Retina (tissue), 1 donor: ENCODE measurements at regions not wholly inside any gene's neighbourhood (a gene's known extent, or its start where the extent isn't known, plus 50 kb on each side); places are given as distances from the start of the nearest gene placed in this dataset.
"Not testable (repeated sequence)": the region's sequence is repeated elsewhere in the genome, so short reads cannot be mapped to it uniquely, and the experiment has no call there.

Experiments
- DNase-seq: peaks from one replicate; pipeline ENCODE4 v3.0.0-alpha.2; 2016

DNA sequence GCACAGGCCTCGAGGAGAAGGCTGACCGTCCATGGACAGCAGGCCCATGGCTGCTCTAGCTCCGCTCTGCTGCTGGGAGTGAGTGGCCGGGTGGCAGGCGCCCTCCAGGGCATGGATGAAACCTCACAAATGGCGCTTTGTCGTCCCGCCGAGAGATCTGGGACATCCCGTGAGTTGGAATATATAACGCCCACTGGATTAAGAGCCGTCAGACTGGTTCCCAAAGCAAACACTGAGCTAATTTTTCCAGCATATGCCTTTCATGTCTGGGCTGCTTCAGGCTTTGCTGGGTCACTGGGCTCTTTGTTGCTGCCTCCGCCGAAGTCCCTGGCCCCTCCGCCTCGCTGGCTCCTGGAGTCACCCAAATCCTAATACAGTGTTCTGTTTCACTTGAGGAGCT, 266.3 kb downstream of the FOXL1 start:
- DNase-seq = peak; percentile 70

DNA sequence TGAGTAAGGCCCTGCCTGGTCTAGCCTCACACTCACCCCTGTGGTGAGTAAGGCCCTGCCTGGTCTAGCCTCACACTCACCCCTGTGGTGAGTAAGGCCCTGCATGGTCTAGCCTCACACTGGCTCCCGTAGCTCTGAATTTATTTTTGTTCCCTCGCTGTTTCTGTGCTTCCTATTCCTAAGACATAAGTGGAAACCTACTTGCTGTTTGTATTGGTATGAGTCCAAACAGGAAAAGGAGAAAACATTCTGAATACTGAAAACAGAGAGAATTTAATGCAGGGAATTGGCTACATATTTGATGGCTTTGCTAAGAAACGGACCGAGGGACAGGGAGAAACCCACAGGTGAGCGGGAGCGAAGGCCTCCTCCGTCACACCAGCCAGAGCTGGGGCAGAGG, 267.8 kb downstream of the FOXL1 start:
- no peak for DNase-seq

DNA sequence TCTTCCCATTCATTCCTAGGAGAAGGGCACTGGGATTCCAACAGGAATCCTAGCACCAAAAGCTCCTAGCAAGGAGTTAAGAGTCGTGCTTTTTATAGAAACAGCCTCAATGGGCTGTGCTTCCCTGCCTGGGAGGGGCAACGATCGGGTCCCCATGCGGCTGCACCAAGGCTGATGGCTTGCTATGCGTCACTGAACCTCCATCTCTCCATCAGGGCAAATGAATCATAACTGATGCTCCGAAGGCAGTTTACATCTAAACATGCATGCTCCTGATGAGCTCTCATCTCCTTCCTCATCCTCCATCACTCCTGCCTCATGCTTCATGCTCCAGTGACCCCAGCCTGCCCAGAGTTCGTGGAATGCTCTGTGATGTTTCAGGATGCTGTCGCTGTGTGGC, 270.5 kb downstream of the FOXL1 start:
- no peak for DNase-seq

DNA sequence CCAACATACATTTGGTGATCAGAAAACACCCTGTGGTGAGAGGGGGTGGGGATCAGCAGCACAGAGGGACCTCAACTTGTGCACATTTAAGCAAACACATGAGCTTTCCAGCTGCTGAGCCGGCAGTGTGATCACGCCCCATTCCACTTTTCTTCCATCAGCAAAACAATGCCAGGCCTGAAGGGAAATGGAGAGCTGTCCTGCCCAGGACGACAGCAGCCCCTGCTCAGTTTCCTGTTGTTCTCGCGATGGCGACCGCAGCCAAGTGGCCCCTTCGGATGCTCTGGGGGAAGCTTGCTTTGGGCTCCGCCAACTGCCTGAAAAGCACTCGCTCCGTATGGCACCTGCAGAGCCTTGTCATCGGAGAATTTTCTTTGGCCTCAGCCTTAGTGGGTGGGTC, 272.3 kb downstream of the FOXL1 start:
- DNase-seq = no peak

DNA sequence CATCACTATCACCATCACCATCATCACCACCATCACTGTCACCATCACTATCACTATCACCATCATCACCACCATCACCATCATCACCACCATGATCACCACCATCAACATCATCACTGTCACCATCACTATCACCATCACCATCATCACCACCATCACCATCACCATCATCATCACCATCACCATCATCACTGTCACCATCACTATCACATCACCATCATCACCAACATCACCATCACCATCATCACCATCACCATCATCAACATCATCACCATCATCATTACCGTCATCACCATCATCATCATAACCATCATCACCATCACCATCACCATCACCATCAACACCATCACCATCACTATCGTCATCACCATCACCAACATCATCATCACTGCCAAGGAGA, 273.8 kb downstream of the FOXL1 start:
- DNase-seq = no peak

DNA sequence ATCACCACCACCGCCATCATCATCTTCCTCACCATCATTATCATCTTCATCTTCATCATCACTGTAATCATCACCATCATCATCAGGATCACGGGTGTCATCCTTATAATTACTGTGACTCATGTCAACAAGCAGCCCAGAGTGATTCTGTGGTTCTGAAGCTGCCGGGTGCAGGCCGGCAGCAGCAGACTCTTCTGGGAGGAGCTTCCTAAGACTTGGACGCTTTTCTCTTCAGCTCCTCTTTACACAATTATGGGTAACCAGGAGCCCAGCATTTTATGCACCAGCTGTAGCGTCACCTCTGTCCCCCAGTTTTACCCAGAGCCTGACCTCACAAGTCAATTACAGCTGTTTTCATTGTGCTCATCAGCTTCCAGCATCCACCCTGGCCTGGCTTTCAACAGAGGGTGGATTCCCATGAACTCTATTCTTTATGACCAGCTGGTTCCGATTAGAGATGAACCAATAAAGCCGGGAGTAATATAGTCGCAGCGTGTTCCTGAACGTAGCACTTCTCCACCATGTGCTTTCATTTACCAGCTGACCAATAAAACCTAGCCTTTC, 275.8 kb downstream of the FOXL1 start:
- DNase-seq = peak; percentile 50

DNA sequence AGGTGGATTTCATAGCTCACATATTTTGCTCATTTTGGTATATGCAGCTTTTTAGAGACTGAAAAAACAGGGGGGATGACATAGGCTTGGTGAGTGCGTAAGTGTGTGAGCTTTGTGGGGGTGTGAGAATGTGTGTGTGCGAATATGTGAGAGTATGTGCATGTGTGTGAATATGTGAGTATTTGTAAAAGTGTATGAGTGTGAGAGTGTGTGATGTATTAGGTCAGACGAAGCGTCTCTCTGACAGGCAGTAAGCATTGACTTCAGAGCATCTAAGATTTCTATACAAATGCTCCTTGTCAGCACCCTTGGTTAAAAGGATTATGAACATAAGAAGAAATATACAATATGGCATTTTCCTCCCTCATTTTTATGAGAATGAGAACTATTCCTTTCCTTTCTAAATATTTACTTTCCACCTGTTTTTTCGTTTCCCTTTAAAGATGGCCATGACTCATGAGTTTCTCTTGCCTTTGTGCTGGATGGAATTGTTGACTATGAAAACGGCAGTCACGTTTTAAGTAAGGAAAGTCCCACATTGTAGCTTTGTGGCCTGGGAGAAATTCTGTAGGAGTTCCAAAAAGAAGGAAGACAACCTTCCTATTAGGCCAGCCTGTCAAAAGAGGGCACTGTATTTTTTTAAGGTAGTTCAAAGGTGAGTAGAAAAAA, 276.4 kb downstream of the FOXL1 start:
- DNase-seq = no peak

DNA sequence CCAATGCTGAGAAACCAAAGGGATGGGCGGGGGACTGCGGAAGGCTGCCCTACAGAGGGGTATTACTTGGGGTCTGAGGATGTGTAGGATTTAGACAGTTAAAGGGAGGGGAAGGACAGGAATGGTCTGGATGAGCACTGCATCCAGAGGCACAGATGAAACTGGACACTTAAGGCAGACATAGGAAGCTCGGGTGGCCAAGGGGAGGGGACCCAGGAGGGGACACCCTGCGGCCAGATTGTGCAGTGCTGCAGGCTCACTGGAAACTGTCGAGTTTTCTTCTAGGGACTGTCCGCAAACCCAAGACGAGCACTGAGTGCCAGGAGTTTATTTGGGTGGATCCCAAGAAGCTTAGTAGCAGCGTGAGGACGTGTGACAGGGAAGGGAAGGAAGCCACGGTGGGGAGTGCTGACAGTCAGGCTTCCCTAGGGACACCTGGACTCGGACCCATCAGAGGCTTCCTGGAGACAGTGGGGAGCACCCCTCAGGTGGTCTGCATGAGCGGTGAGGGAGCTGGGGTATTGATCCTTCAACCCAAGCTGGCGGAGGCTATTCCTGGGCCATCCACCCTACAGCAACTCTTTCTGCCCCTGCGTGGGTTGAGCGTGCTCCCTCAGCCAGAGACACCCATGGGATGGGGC, 278.7 kb downstream of the FOXL1 start:
- no peak for DNase-seq

DNA sequence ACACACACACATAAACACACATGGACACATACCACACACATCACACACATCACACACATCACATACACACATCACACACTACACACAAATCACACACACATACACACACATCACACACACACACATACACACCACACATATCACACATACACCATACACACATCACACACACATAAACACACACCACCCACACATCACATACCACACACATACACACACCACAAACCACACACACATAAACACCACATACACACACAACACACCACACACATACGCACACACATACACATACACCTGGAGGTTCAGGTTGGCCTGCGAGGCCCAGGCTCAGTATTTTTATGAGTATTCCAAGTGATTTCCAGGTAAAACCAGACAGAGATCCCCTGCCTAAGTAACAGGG, 279.5 kb downstream of the FOXL1 start:
- DNase-seq = no peak

DNA sequence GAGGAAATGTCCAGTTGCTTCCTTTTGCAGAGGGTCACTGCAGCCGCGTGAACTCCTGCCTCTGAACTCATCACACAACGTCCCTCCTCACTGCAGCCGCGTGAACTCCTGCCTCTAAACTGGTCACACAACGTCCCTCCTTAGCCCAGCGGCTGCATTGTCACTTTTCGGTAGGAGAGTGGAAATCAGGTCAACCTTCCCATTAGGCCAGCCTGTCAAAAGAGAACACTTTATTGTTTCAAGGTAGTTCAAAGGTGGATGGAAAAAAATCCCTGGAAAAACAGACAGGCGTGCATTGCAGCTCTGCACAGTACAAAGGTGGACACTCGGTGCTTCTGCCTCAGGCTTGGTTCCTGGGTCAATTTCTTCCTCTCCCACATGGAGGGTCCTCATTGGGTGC, 280.2 kb downstream of the FOXL1 start:
- no peak for DNase-seq

DNA sequence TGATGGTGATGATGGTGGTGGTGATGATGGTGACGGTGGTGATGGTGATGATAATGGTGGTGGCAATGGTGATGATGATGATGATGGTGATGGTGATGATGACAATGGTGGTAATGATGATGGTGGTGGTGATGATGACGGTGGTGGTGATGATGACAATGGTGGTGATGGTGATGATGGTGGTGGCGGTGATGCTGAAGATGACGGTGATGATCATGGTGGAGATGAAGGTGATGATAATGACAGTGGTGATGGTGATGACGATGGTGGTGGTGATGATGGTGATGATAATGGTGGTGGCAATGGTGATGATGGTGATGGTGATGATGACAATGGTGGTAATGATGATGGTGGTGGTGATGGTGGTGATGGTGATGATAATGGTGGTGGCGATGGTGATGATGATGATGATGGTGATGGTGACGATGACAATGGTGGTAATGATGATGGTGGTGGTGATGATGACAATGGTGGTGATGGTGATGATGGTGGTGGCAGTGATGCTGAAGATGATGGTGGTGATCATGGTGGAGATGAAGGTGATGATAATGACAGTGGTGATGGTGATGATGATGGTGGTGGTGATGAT, 283.0 kb downstream of the FOXL1 start:
- DNase-seq = not testable (repeated sequence)

DNA sequence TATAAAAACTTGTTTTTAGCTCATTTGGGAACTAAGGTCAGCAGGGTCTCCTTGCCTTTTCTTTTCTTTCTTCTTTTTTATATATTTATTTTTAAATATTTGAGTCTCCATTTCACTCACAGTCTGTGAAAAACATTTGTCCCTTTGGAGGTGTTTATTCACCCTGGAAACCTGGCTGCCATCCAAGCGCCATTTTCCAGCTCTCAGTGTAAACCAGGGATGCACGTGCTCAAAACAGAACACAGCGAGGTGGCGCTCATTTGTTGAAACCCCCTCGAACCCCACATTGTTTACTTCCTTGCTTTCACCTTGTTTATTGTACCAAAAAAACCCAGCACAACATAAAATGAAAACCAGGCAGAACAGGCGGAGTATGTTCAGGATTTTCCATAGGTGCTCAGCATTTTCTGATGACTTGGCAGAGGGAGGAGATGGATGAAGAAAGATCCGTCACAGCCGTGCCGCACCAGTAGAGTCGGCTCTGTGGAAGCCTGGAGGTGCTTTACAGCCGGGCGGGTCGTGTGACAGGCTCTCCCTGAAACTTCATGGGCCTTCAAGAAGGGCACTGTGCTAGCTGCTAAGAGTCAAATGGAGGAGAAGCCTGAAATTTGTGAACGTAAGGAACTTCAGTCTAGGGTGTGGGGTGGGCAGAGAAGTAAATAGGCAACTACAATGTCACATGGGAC, 284.4 kb downstream of the FOXL1 start:
- DNase-seq = no peak

DNA sequence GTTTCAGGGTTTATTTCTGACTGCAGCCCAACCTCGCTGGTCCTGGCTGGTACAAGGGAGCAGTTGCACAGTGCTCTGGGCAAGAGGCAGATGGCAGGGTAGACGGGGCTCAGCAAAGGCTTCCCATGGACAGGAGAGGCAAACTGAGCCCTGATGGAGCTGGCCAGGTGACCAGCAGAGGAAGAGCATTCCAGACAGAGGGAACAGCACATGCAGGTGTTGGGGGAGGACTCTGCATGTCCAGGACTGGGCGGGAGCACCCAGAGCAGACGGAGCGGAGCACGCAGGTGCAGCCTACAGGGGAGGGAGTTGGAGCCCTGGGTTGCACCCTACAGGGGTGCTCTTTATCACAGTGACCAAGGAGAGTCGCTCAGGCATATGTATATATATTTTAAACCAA, 285.3 kb downstream of the FOXL1 start:
- no peak for DNase-seq

DNA sequence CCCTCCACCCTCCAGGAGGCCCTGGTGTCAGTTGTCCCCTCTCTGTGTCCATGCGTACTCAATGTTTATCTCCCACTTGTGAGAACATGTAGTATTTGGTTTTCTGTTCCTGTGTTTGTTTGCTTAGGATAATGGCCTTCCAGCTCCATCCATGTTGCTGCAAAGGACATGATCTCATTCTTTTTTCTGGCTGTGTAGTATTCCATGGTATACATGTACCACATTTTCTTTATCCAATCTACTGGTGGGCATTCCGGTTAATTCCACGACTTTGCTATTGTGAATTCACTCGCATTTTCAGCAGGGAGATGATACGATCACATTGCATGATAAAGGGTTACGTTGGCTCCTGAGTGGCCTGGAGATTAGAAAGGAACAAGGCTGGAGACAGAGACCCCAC, 286.2 kb downstream of the FOXL1 start:
- no peak for DNase-seq

DNA sequence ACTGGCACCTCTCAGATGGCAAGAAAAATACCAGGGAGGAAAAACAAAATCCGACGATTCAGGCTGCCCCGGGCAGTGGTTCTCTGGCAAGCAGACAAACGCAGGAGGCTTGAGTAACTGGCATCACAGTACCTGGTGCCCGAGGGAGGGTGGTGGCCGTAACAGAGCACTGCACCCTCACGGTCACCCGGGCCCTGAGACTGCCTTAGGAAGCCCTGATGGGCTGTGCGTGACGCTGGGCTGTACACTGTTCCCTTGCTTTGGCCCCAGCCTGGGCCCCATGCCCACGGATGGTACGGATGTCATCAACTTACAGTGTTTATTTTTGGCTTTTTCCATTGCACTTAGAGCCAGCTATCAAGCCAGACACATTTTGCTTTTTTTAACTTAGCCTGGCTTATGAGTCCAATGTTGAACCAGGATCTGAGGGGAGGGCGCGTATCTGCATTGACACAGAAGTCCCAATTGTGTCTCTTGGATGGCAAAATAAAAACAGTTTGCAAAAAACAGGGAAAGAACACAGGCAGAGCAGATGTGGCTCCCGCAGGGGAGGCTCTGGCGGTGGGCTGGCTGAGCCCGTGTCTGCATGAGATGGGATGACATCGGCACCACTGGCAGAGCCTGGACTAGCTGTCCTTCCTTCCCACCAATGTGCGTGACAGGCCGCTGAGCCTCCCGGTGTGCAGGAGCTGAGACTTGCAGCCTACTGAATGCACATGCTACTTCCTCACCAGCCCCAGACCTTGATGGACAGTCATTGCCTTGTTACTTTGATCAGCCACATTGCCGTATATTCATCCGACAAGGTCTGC, 287.7 kb downstream of the FOXL1 start:
- no peak for DNase-seq

DNA sequence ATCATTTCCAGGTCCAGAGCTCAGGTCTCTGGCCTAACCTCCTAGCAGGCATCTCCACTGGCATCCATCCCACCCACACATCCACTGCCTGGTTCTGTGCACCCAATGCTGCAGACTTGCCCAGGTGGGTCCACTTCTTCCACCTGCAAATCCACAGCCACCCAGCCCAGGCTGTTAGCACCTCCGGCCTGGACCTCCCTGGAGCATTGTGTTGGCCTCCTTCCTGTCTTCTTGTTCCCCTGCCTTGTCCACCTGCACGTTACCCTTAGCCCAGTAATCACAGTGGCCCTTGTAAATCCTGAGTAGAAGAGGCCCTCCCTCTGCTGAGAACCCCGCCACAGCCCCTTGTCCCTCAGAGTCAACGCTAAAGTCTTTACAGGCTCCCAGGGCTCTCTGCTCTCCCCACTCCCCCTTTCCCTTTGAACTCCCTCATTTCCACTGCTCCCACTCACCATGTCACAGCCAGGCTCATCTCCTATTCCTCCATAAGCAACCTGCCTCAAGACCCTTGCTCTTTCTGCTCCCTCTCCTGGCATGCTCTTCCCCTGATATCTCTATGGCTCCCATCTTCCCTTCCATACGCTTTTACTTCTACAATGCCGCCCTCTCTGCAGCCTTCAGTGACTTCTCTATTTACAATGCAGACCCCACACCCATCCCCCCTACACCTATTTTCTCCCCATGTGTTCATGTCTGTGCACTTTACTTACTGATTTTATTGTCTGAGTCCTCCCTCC, 288.8 kb downstream of the FOXL1 start:
- no peak for DNase-seq

DNA sequence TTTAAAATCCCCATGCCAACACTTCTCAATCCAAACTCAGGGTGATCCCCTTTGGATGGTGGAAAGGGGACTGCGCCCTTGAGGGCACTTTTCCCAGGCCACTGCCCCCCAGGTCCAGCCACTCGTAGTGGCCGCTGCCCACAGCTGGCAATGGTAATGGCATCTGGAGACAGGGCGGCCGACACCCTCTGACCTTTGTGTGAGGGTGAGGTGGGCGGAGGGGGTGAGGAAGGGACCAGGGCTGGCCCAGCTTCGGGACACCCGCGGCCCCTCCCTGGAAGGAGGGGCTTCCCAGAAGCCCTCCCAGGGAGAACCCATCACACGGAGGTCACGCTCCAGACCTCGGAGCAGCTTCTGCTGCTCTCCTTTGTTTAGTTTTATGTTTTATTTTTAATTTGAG, 289.7 kb downstream of the FOXL1 start:
- DNase-seq = no peak

DNA sequence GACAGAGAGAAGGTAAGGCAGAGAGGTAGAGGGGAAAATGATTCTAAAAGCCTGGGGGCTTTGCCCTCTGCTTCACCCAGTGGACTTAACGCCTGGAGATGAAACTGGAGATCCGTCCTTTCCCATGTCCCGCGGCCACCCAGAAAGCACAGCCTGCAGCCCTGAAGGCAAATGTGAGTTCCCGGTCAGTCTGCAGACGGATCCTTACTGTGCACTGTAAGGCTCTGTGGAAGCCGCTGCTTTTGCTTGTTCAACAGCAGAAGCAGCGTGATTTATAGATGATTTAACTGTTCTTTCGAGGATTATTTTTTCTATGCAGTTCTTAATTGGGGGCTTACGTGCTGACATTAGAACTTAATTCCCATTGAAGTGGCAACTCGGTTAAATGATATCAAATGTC, 290.4 kb downstream of the FOXL1 start:
- no peak for DNase-seq

DNA sequence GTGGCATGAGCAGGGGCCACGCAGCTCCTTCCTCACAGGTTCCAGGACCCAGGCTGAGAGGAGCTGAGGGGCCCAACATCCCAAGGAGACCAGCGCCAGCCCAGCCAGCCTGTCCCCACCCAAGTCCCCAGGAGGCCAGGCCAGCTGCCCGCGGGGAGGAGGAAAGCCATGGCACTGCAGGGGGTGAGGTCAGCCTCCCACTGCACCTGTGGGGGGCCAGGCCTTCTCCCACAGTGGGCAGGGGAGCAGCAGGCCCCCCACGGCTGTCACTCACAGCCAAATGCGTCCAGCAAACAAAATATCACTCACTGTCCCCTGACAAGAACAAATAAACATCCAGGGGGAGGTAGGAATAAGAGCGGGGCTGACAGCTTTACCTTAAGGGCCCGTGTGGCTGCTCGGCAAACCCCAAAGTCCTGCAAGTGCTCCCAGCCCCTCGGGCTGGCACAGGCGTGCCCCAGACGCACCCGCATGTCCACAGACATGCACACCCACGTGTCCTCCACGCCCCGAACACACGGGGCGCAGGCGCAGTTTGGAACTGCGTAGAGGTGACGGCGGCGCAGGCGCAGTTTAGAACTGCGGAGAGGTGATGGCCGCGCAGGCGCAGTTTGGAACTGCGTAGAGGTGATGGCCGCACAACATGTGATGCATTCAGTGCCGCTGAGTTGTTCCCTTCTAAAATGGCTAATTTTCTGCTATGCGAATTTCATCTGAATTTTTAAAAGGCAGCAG, 291.1 kb downstream of the FOXL1 start:
- DNase-seq = no peak

DNA sequence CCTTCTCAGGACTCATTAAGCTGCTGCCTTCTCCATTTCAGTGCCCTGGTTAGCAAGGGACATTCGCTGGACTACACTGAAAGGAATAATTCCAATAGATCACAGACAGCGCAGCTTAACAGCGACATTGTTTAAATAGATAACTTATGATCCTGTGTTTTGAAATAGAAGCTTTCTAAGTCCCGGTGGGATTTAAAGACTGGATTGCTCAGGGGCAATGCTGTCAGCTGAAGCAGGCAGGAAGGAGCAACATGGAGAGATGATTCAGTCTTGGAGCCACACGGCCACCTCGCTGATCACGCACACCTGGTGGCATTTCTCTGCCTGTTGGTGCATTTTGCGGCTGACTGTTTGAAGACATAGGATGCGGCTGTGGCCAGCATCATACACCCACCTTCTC, 292.0 kb downstream of the FOXL1 start:
- DNase-seq = no peak

DNA sequence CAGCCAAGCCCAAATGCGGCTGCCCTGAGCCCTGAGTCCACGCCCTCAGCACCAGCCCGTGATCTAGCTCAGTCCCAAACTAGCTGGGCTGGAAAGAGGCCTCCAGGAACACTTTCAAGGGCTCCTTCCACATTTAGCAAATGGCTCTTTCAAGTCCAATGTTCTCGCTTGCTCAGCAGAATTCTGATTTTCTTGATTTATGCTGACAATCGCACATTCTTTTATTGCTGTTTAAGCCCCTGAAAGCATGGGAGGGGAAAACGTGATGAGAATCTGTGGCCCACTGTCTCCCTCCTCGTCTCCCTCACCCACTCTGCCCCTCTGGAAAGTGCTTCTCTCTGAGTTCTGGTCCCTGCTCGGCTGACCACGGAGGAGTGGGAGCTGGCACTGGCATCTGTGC, 293.8 kb downstream of the FOXL1 start:
- DNase-seq = no peak
